HCT116 (cell line): ENCODE measurements at regions not wholly inside any gene's neighbourhood (a gene's known extent, or its start where the extent isn't known, plus 50 kb on each side); places are given as distances from the start of the nearest gene placed in this dataset.

Experiments used
- ATAC-seq: fragments of 200-7000 bp; cut with Tn5 transposase; 2 replicates; pipeline ENCODE4 v1.9.1; 2020; ENCODE audit warnings: mild to moderate bottlenecking, moderate library complexity
- BruUV-seq: library from RNA; stranded (reverse); fragments of 400-500 nt; replicated peaks from 2 replicates; lab custom pipeline; 2021; lab: Mats Ljungman, UMichigan
- CTCF ChIA-PET: fragments of 300-600 bp; sonication (Branson Sonifier 250); formaldehyde crosslinking; loops from one replicate; lab custom pipeline; 2021; ENCODE audit warnings: antibody characterized with exemption; lab: Charles Lee
- POLR2A ChIA-PET: fragments of 300-600, 350-600 bp; sonication (Branson Sonifier 250); formaldehyde crosslinking; loops from one replicate; lab custom pipeline; 2021; ENCODE audit warnings: antibody characterized with exemption; lab: Charles Lee
- RAD21 ChIA-PET, 2 experiments: fragments of 300-600 bp; sonication (Branson Sonifier 250); formaldehyde crosslinking; loops; one replicate each; lab custom pipeline; 2023; ENCODE audit warnings: low total read pairs in 2 of 2; ENCODE audit not compliant: uncharacterized antibody in 2 of 2, unreplicated experiment in 2 of 2, low non-redundant PET in 1 of 2; lab: Charles Lee
- DNase-seq: peaks from one replicate; pipeline ENCODE4 v3.0.0-alpha.2; 2010; ENCODE audit warnings: low read depth, low spot score
- H2AFZ ChIP-seq: fragments of 200-600 bp; shearing (Covaris generic), sonication (generic); 2 replicates; pipeline ENCODE4 v1.6.1; 2017; ENCODE audit warnings: low read depth, mixed run types, mixed read lengths, antibody characterized with exemption, low read length; ENCODE audit not compliant: poor library complexity, severe bottlenecking
- H3K27ac ChIP-seq: 2 replicates; pipeline ENCODE4 v1.5.1; 2012; ENCODE audit warnings: low read depth, low read length
- H3K27me3 ChIP-seq: fragments of 200-600 bp; sonication (generic); 2 replicates; pipeline ENCODE4 v1.6.1; 2016; ENCODE audit warnings: mixed run types, low read length, mixed read lengths; ENCODE audit not compliant: insufficient read depth
- H3K36me3 ChIP-seq, 2 experiments: fragments of 200-500 bp in 1 of 2; fragments of 200-600 bp in 1 of 2; sonication (Bioruptor generic) in 1 of 2; sonication (generic) in 1 of 2; 2 replicates each; pipeline versions ENCODE4 v1.5.1 to v1.6.1; 2014 to 2016; ENCODE audit warnings: low read length in 2 of 2, inconsistent platforms in 1 of 2, mixed read lengths in 1 of 2, mixed run types in 1 of 2; ENCODE audit not compliant: insufficient read depth in 2 of 2, control insufficient read depth in 1 of 2
- H3K4me1 ChIP-seq, 2 experiments: fragments of 200-600 bp in 1 of 2; sonication (generic) in 1 of 2; 2 replicates each; pipeline versions ENCODE4 v1.5.1 to v1.6.1; 2012 to 2017; ENCODE audit warnings: low read length in 2 of 2, inconsistent platforms in 1 of 2, mild to moderate bottlenecking in 1 of 2, mixed read lengths in 1 of 2, mixed run types in 1 of 2, moderate library complexity in 1 of 2; ENCODE audit not compliant: insufficient read depth in 2 of 2, control insufficient read depth in 1 of 2
- H3K4me2 ChIP-seq: fragments of 200-600 bp; sonication (generic); 2 replicates; pipeline ENCODE4 v1.6.1; 2017; ENCODE audit warnings: mixed run types, low read length, mixed read lengths
- H3K4me3 ChIP-seq, 2 experiments: fragments of 200-600 bp in 1 of 2; sonication (generic) in 1 of 2; replicated peaks in 1 of 2; 2 replicates each; pipeline ENCODE4 v1.5.1; 2011 to 2016; ENCODE audit warnings: low read length in 2 of 2, control low read depth in 1 of 2, low read depth in 1 of 2, mild to moderate bottlenecking in 1 of 2, mixed read lengths in 1 of 2, mixed run types in 1 of 2
- H3K79me2 ChIP-seq: fragments of 200-600 bp; sonication (generic); 2 replicates; pipeline ENCODE4 v1.6.1; 2017; ENCODE audit warnings: mild to moderate bottlenecking, mixed run types, low read length, moderate library complexity, mixed read lengths; ENCODE audit not compliant: insufficient read depth
- H3K9ac ChIP-seq: fragments of 200-600 bp; sonication (generic); 2 replicates; pipeline ENCODE4 v1.6.1; 2016; ENCODE audit warnings: low read length, mixed read lengths
- H3K9me2 ChIP-seq: fragments of 200-600 bp; sonication (generic), shearing (Covaris generic); 2 replicates; pipeline ENCODE4 v1.6.1; 2017; ENCODE audit warnings: mixed run types, mild to moderate bottlenecking, moderate library complexity; ENCODE audit not compliant: insufficient read depth
- H3K9me3 ChIP-seq, 2 experiments: fragments of 200-500 bp in 1 of 2; fragments of 200-600 bp in 1 of 2; sonication (Bioruptor generic) in 1 of 2; sonication (generic) in 1 of 2; 2 replicates each; pipeline ENCODE4 v1.6.1; 2014 to 2017; ENCODE audit warnings: low read length in 2 of 2, mixed read lengths in 2 of 2, inconsistent platforms in 1 of 2, low read depth in 1 of 2, mild to moderate bottlenecking in 1 of 2, mixed run types in 1 of 2, moderate library complexity in 1 of 2; ENCODE audit not compliant: control insufficient read depth in 1 of 2, insufficient read depth in 1 of 2
- H4K20me1 ChIP-seq: fragments of 200-600 bp; sonication (generic), shearing (Covaris generic); 2 replicates; pipeline ENCODE4 v1.6.1; 2017; ENCODE audit warnings: mixed run types, mild to moderate bottlenecking, moderate library complexity; ENCODE audit not compliant: insufficient read depth
- CBX3 ChIP-seq: IDR thresholded peaks from 2 replicates; pipeline ENCODE4 v1.6.1; 2012; ENCODE audit warnings: low read depth
- intact Hi-C: fragments of 100-400 bp; cut with micrococcal nuclease; formaldehyde crosslinking; loops from 2 replicates; pipeline ENCODE4 v1.10.0; 2022
- TF ChIP-seq, protein P1 (sequence below), 3 experiments: fragments of 200-600 bp in 1 of 3; sonication (generic) in 1 of 3; IDR thresholded peaks in 2 of 3; conservative IDR thresholded peaks in 1 of 3; 2 replicates each; pipeline ENCODE4 v1.5.1; 2012 to 2017; ENCODE audit warnings: low read depth in 2 of 3, low read length in 2 of 3, antibody characterized with exemption in 1 of 3, borderline replicate concordance in 1 of 3, control low read depth in 1 of 3, mild to moderate bottlenecking in 1 of 3, mixed read lengths in 1 of 3, mixed run types in 1 of 3, moderate library complexity in 1 of 3; ENCODE audit not compliant: insufficient read depth in 1 of 3
- TF ChIP-seq, protein P2 (sequence below): IDR thresholded peaks from 2 replicates; pipeline ENCODE4 v1.6.1; 2011; ENCODE audit warnings: mild to moderate bottlenecking, low read length, moderate library complexity; ENCODE audit not compliant: insufficient replicate concordance; ENCODE audit errors: extremely low read depth

DNA sequence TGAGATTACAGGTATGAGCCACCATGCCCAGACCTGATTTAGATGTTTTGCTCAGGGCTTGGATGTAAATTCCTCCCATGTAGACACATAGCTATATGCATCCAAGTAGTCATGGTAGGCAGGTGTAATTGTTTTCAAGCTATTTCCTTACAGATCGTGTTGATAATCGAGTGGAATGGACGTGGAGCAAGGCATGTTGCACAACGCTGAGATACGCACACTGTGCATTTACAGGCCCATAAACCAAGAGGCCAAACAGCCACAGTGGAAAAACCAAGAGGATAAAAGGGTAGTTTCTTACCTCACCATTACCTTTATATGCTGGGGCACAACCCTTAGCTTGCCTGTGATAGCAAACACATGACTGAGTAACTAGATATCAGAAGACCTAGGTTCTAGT is 51.0 kb upstream of the ADGRF1 start:
- intact Hi-C loops, result no loop called here
- TF ChIP-seq, protein P1, sequence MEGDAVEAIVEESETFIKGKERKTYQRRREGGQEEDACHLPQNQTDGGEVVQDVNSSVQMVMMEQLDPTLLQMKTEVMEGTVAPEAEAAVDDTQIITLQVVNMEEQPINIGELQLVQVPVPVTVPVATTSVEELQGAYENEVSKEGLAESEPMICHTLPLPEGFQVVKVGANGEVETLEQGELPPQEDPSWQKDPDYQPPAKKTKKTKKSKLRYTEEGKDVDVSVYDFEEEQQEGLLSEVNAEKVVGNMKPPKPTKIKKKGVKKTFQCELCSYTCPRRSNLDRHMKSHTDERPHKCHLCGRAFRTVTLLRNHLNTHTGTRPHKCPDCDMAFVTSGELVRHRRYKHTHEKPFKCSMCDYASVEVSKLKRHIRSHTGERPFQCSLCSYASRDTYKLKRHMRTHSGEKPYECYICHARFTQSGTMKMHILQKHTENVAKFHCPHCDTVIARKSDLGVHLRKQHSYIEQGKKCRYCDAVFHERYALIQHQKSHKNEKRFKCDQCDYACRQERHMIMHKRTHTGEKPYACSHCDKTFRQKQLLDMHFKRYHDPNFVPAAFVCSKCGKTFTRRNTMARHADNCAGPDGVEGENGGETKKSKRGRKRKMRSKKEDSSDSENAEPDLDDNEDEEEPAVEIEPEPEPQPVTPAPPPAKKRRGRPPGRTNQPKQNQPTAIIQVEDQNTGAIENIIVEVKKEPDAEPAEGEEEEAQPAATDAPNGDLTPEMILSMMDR (IDR thresholded peaks at IDR 0.05 in 2 of 3, conservative IDR thresholded peaks at IDR 0.05 in 1 of 3; ENCODE audit: borderline replicate concordance in 1 of 3, insufficient read depth in 1 of 3, low read depth in 2 of 3, low read length in 2 of 3), result no peak
- TF ChIP-seq, protein P2, sequence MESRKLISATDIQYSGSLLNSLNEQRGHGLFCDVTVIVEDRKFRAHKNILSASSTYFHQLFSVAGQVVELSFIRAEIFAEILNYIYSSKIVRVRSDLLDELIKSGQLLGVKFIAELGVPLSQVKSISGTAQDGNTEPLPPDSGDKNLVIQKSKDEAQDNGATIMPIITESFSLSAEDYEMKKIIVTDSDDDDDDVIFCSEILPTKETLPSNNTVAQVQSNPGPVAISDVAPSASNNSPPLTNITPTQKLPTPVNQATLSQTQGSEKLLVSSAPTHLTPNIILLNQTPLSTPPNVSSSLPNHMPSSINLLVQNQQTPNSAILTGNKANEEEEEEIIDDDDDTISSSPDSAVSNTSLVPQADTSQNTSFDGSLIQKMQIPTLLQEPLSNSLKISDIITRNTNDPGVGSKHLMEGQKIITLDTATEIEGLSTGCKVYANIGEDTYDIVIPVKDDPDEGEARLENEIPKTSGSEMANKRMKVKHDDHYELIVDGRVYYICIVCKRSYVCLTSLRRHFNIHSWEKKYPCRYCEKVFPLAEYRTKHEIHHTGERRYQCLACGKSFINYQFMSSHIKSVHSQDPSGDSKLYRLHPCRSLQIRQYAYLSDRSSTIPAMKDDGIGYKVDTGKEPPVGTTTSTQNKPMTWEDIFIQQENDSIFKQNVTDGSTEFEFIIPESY, result no peak
- TF ChIP-seq CBX3, result no peak
- Histone ChIP-seq H3K4me2 (no peak overlapping the region), H3K9me2 (no peaks in the 10 kb centered on the region), H3K9me3 (no peaks in the 10 kb centered on the region), H3K27ac (no peak overlapping the region), H3K9ac (no peak overlapping the region), H3K27me3 (no peaks in the 10 kb centered on the region), H3K36me3 (no peaks in the 10 kb centered on the region), H3K4me3 (no peak overlapping the region), H4K20me1 (no peaks in the 10 kb centered on the region), H3K4me1 (peaks cover 8 to 12% of the 10 kb centered on the region in 2 experiments; a peak in 3 of 4 replicates), H2AFZ (peak overlapping the region; percentile 56), H3K79me2 (no peaks in the 10 kb centered on the region)
- BruUV-seq, result no TSS peak
- RAD21 ChIA-PET, result no interaction called here
- ATAC-seq, result no peak
- POLR2A ChIA-PET, result interaction anchor here (2.8 kb wide), 1 partner anchor 216 kb away, joined by 6 read pairs; the partner anchor contains the start of gene TNFRSF21
- no peak for DNase-seq
- CTCF ChIA-PET, result interaction anchor here (2.3 kb wide), 1 partner anchor 19 kb away, joined by 6 read pairs; no protein-coding TSS in a partner anchor
